AG08395 (cell line): ENCODE measurements at regions not wholly inside any gene's neighbourhood (a gene's known extent, or its start where the extent isn't known, plus 50 kb on each side); places are given as distances from the start of the nearest gene placed in this dataset.
"Not testable (repeated sequence)": the region's sequence is repeated elsewhere in the genome, so short reads cannot be mapped to it uniquely, and the experiment has no call there.

Experiments
- DNase-seq: peaks from one replicate; pipeline ENCODE4 v3.0.0; 2012; ENCODE audit warnings: mixed read lengths, low spot score

DNA sequence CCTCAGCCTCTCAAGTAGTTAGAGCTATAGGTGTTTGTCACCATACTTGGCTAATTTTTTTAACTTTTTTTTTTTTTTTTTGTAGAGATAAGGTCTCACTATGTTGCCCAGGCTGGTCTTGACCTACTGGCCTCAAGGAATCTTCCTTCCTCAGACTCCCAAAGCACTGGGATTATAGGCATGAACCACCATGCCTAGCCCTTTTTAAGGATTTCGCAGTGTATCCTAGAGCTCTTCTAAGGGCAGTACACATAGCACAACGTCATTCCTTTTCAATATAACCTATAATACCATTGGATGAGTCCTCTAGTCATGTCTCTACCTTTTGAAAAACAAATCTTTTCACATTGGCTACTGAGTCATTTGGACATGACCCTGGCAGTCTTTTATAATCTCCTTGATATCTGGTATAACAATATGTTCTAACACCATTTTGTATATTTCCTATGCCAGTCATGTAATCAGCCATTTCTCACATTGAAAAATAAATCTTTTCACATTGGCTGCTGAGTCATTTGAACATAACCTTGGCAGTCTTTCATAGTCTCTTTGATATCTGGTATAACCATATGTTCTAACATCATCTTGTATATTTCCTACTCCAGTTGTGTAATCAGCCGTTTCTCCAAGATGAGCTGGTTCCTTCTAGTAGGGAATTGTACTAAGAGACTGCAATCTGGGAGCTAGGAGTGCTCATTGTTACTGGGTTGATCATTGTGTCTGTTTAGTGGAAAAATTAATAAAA, 944.7 kb downstream of the MCTP2 start:
- no peak for DNase-seq

DNA sequence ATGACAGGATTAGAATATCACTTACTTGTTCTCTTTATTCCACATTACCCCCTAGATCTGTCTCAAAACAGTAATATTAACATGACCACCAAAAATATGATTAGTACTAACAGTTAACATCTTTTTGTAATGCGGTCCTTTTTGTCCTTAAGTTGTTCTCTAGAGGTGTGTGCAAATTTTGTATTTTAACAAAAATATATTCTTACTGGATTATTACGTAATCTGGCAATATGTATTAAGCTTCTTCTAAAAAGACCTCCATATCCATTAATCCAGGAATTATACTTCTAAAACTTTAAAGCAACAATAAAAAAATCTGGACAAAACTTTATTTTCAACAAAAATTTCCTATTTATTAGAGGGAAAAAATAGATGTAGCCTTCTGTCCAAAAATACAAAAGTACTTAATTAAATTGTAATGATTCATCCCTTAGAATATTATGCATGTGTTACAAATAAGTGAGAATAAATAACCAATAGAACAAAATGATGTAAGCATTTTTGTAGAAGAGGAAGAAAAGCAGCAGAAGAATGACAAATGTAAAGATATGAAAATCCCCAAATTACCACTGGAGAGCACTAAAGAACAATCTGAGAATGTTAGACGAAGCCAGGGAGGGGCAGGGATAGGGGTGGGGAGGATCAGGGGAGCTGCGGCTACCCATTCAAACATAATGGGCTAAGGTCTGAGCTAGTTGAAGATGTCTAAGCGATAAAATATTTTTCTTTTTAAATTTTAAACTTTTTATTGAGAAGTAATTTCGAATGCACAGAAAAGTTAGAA, 945.6 kb downstream of the MCTP2 start:
- DNase-seq, result no peak

GRCh38 chr15:95180530-95180929, 949.2 kb downstream of the MCTP2 start:
- DNase-seq, result no peak

- DNase-seq, result no peak
Observed at GRCh38 chr15:95182091-95182490, 950.7 kb downstream of the MCTP2 start.

DNA sequence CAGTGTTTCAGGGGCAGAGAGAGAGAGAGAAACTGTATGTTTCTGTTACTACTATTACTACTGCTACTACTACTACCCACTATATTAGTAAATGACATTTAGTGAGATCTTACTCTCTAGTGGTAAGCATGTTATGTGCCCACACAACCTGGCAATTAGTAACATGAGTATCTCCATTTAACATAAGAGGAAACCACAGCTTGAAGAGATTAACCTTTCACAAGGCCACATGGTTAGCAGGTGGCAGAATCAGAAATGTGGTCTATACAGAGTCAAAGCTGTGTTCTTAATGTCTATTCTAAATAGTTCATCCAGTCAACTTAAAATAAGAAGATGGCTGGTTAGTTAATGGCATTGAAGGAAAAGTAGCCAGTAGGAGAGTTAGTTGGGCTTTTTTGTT, 961.6 kb downstream of the MCTP2 start:
- no peak for DNase-seq

DNA sequence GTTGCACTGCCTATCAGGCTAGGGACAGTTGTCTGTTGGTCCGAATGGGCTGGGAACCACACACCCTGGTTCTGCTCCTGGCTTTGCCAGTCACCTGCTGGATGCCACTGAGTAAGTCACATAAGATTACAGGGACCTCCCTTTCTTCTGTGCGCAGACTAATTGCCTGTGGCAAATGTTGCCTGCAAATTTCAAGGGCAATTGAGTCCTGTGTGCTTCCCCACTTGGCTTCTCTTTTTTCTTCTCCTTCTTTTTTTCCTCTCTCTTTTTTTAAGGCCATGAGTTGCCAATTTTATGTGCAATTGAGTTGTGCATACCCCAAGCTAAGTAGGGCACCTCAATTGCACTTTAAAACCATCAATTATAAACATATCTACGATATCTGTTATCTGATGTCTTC, 963.4 kb downstream of the MCTP2 start:
- DNase-seq, result no peak

- no peak for DNase-seq
Observed at GRCh38 chr15:95196176-95196915, 965.0 kb downstream of the MCTP2 start.

GRCh38 chr15:95202569-95203349, 971.4 kb downstream of the MCTP2 start:
- peak; percentile 4 for DNase-seq

DNA sequence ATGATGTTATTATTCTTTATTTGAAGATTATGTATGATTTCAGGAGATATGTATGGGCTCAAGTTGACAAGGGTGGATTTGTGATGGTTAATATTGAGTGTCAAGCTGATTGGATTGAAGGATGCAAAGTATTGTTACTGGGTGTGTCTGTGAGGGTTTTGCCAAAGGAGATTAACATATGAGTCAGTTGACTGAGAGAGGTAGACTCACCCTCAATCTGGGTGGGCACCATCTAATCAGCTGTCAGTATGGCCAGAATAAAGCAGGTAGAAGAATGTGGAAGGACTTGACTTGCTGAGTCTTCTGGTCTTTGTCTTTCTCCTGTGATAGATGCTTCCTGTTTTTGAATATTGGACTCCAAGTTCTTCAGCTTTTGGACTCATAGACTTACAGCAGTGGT, 973.7 kb downstream of the MCTP2 start:
- no peak for DNase-seq

- not testable (repeated sequence) for DNase-seq
Observed at GRCh38 chr15:95205830-95206229, 974.5 kb downstream of the MCTP2 start.

DNA sequence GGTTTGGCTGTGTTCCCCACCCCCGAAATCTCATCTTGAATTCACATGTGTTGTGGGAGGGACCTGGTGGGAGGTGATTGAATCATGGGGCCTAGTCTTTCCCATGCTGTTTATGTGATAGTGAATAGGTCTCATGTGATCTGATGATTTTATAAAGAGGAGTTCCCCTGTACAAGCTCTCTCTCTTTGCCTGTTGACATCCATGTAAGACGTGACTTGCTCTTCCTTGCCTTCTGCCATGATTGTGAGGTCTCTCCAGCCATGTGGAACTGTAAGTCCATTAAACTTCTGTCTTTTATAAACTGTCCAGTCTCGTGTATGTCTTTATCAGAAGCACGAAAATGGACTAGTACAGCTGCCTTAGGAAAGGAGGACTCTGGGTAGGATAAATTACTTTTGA, 976.7 kb downstream of the MCTP2 start:
- no peak for DNase-seq

- peak; percentile 20 for DNase-seq
Observed at GRCh38 chr15:95208988-95209387, 977.6 kb downstream of the MCTP2 start.

GRCh38 chr15:95210436-95210981, 979.1 kb downstream of the MCTP2 start:
- no peak for DNase-seq

- no peak for DNase-seq
Observed at GRCh38 chr15:95215017-95215416, 983.7 kb downstream of the MCTP2 start.

DNA sequence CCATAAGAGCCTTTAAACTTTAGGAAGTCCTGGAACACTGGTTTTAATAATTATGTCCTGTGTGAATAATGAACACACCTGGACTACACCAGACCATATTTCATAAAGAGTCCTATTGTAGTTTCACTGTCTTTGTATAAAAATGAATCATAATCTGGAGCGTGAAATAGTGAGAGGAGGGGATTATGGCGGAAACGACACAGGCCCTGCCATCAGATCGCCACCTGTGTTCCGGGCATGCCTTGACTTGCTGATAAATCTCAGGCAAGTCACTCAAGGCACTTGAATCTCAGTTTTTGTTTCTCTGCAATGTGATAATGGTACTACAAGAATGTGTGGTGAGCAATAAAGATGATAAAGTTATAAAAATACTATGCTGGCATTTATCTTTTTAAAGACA, 995.5 kb downstream of the MCTP2 start:
- no peak for DNase-seq

- DNase-seq, result no peak
Observed at GRCh38 chr15:95227235-95227634, 995.9 kb downstream of the MCTP2 start.

- DNase-seq, result no peak
Observed at GRCh38 chr15:95228856-95229555, 997.6 kb downstream of the MCTP2 start.

GRCh38 chr15:95235033-95235432, 1003.7 kb downstream of the MCTP2 start:
- no peak for DNase-seq

DNA sequence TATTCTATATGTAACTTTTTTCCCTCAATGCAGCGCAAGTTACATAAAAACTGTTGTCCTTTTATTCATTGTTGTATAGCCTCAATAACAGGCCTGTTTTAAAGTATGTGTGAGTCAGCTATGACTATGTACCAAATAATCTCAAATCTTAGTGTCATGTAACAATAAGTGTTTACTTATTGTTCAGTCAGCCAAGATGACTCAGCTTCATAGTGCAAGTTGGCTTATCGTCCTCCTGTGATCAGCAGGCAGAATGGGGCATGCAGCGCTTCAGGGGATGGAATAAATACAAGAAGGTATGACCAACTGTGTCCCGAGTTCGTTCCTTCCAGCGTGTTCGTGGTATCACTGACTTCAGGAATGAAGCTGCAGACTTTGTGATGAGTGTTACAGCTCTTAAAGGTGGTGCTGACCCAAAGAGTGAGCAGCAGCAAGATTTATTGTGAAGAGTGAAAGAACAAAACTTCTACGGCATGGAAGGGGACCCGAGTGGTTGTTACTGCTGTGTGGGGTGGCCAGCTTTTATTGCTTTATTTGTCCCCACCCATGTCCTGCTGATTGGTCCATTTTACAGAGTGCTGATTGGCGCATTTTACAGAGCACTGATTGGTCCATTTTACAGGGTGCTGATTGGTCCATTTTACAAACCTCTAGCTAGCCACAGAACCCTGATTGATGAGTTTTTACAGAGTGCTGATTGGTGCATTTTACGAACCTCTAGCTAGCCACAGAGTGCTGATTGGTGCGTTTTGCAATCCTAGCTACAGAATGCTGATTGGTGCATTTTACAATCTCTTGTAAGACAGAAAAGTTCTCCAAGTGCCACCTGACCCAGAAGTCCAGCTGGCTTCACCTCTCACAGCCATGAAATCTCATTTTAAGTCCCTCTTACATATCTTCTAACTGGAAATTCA, 1016.0 kb downstream of the MCTP2 start:
- peak; percentile 92 for DNase-seq

DNA sequence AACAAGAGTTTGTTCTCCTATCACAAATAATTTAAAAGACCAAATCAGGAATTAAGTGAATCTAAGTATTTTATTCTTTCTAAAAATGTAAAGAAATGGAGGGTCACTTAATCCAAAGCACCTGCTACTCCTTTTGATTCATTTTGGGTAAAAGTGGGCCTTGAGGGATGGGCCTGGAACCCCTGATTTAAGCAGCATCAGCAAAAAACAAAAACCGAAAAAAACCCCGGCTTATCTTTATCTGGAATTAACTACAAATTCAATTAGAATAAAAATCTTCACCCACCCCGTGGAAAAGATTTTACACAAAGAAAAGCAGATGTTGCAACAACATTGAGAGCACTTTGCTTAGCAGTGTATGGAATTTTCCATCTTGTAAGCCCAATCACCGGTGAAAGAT, 1018.2 kb downstream of the MCTP2 start:
- no peak for DNase-seq
